Spinal cord (tissue), 9 donors: ENCODE measurements at regions not wholly inside any gene's neighbourhood (a gene's known extent, or its start where the extent isn't known, plus 50 kb on each side); places are given as distances from the start of the nearest gene placed in this dataset.
"Not testable (repeated sequence)": the region's sequence is repeated elsewhere in the genome, so short reads cannot be mapped to it uniquely, and the experiment has no call there.

Experiments
- DNase-seq, 6 donors: peaks; one replicate each; pipeline versions ENCODE4 v3.0.0 to v3.0.0-alpha.2; 2013 to 2015; ENCODE audit warnings: low spot score in 6 of 6, low read depth in 4 of 6
- H3K27ac ChIP-seq: one replicate; pipeline ENCODE4 v1.5.1; 2013; ENCODE audit warnings: low read depth, low read length, control low read depth
- H3K27me3 ChIP-seq: one replicate; pipeline ENCODE4 v1.6.1; 2013; ENCODE audit warnings: low read length; ENCODE audit not compliant: control insufficient read depth, insufficient read depth
- H3K36me3 ChIP-seq: one replicate; pipeline ENCODE4 v1.6.1; 2013; ENCODE audit warnings: low read length; ENCODE audit not compliant: control insufficient read depth, insufficient read depth
- H3K4me1 ChIP-seq: one replicate; pipeline ENCODE4 v1.6.1; 2013; ENCODE audit warnings: low read length; ENCODE audit not compliant: control insufficient read depth, insufficient read depth
- H3K4me3 ChIP-seq: one replicate; pipeline ENCODE4 v1.5.1; 2013; ENCODE audit warnings: low read depth, low read length, control low read depth
- H3K9me3 ChIP-seq: one replicate; pipeline ENCODE4 v1.6.1; 2013; ENCODE audit warnings: low read length; ENCODE audit not compliant: control insufficient read depth, insufficient read depth
- WGBS: methylation state at CpG from one replicate; pipeline ENCODE4 v1.1.5; 2013; ENCODE audit warnings: missing lambda C conversion rate; ENCODE audit not compliant: insufficient coverage; 5-methylcytosine and 5-hydroxymethylcytosine counted together
- donor health status: healthy.

- Histone ChIP-seq H3K9me3 (peaks cover 2% of the 10 kb centered on the region), H3K4me1 (peaks cover 11% of the 10 kb centered on the region), H3K27ac (no peak overlapping the region), H3K27me3 (no peaks in the 10 kb centered on the region), H3K36me3 (no peaks in the 10 kb centered on the region), H3K4me3 (no peak overlapping the region)
- 60% methylated on average over 1 of the region's 5 CpGs for WGBS
- DNase-seq: no peak
Observed at GRCh38 chr20:26279238-26279637, 582.6 kb upstream of the ZNF337 start.

DNA sequence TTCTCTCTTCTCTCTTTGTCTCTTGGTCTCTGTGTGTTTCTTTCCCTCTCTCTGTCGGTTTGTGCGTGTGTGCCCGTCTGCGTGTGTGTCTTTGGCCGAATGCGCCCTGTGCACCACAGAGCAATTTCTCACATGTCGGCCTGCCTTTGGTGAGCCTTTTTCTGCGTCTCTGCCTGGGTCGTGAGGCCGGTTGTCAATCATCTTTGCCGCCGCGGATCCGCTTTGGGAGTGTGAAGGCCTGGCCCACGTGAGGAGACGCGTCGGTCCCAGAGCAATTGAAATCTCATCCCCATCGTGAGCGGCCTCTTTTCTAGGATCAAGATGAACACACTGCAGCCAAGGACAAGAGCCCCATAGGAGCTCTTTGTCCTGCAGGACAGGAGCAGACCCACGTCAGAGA, 580.7 kb upstream of the ZNF337 start:
- Histone ChIP-seq H3K4me3 (no peak overlapping the region), H3K9me3 (peaks cover 2% of the 10 kb centered on the region), H3K4me1 (peaks cover 11% of the 10 kb centered on the region), H3K27me3 (no peaks in the 10 kb centered on the region), H3K27ac (no peak overlapping the region), H3K36me3 (no peaks in the 10 kb centered on the region)
- 63% methylated on average over 21 of the region's 21 CpGs for WGBS
- DNase-seq: no peak

- peak in 5 of 6 donors; percentile 7 to 82 (median 17) for DNase-seq
- no peaks in the 10 kb centered on the region for H3K27me3 ChIP-seq
- H3K4me3 ChIP-seq: no peak overlapping the region
- peaks cover 11% of the 10 kb centered on the region for H3K4me1 ChIP-seq
- 24% methylated on average over 24 of the region's 29 CpGs for WGBS
- no peaks in the 10 kb centered on the region for H3K36me3 ChIP-seq
- no peak overlapping the region for H3K27ac ChIP-seq
- peaks cover 1% of the 10 kb centered on the region for H3K9me3 ChIP-seq
Observed at GRCh38 chr20:26276554-26277210, 580.0 kb upstream of the ZNF337 start.

GRCh38 chr20:26268762-26269161, 572.1 kb upstream of the ZNF337 start:
- no CpG with 5 or more reads among the region's 3 CpGs for WGBS

GRCh38 chr20:26260925-26261324, 564.3 kb upstream of the ZNF337 start:
- not testable (repeated sequence) for H3K4me3 ChIP-seq, H3K36me3 ChIP-seq, H3K4me1 ChIP-seq, H3K27me3 ChIP-seq, H3K9me3 ChIP-seq, DNase-seq, H3K27ac ChIP-seq
- WGBS: no CpG with 5 or more reads among the region's 2 CpGs

More at GRCh38 chr20:26268762-26269161, 572.1 kb upstream of the ZNF337 start:
- DNase-seq, H3K27me3 ChIP-seq, H3K4me1 ChIP-seq, H3K36me3 ChIP-seq, H3K9me3 ChIP-seq, H3K4me3 ChIP-seq, H3K27ac ChIP-seq: not testable (repeated sequence)

- not testable (repeated sequence) for H3K9me3 ChIP-seq, H3K4me1 ChIP-seq, DNase-seq, H3K4me3 ChIP-seq, H3K27ac ChIP-seq, H3K36me3 ChIP-seq, H3K27me3 ChIP-seq
- WGBS: 39% methylated on average over 3 of the region's 8 CpGs
Observed at GRCh38 chr20:26252311-26252975, 555.8 kb upstream of the ZNF337 start.

DNA sequence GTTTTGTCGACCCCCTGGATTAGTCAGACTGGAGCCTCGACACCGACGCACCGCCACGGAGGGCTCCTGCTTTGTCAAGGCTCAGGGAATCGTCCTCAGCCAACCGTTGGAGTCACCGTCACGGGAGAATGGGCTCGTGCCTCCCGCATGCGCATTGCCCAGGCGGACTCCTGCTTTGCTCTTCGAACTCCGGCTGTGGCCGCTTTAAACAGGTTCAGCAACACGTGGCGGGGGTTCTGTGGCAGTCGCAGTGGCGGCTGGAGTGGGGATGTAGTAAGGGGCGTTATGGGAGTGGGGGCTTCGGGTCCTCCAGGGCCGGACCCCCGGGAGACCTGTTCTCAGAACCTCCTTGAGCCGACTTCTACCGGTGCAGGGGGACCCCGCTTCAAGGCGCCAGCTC, 554.7 kb upstream of the ZNF337 start:
- not testable (repeated sequence) for H3K27me3 ChIP-seq, DNase-seq, H3K4me3 ChIP-seq, H3K27ac ChIP-seq, H3K4me1 ChIP-seq, H3K9me3 ChIP-seq, H3K36me3 ChIP-seq
- 94% methylated on average over 25 of the region's 29 CpGs for WGBS

- WGBS: 98% methylated on average over 13 of the region's 26 CpGs
- H3K4me3 ChIP-seq: not testable (repeated sequence)
Observed at GRCh38 chr20:26250249-26251114, 553.8 kb upstream of the ZNF337 start.

GRCh38 chr20:26243731-26244130, 547.1 kb upstream of the ZNF337 start:
- WGBS: 89% methylated on average over 4 of the region's 4 CpGs
- Histone ChIP-seq H3K4me1 (no peaks in the 10 kb centered on the region), H3K4me3 (no peak overlapping the region), H3K27ac (no peak overlapping the region), H3K9me3 (no peaks in the 10 kb centered on the region), H3K27me3 (no peaks in the 10 kb centered on the region), H3K36me3 (no peaks in the 10 kb centered on the region)
- no peak for DNase-seq

More at GRCh38 chr20:26250249-26251114, 553.8 kb upstream of the ZNF337 start:
- not testable (repeated sequence) for H3K27ac ChIP-seq, DNase-seq, H3K27me3 ChIP-seq, H3K4me1 ChIP-seq, H3K9me3 ChIP-seq, H3K36me3 ChIP-seq
